ENCODE measurements at regions not wholly inside any gene's neighbourhood (a gene's known extent, or its start where the extent isn't known, plus 50 kb on each side); places are given as distances from the start of the nearest gene placed in this dataset.
"Not testable (repeated sequence)": the region's sequence is repeated elsewhere in the genome, so short reads cannot be mapped to it uniquely, and the experiment has no call there.

- TF ChIP-seq, protein P1, sequence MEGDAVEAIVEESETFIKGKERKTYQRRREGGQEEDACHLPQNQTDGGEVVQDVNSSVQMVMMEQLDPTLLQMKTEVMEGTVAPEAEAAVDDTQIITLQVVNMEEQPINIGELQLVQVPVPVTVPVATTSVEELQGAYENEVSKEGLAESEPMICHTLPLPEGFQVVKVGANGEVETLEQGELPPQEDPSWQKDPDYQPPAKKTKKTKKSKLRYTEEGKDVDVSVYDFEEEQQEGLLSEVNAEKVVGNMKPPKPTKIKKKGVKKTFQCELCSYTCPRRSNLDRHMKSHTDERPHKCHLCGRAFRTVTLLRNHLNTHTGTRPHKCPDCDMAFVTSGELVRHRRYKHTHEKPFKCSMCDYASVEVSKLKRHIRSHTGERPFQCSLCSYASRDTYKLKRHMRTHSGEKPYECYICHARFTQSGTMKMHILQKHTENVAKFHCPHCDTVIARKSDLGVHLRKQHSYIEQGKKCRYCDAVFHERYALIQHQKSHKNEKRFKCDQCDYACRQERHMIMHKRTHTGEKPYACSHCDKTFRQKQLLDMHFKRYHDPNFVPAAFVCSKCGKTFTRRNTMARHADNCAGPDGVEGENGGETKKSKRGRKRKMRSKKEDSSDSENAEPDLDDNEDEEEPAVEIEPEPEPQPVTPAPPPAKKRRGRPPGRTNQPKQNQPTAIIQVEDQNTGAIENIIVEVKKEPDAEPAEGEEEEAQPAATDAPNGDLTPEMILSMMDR (IDR thresholded peaks at IDR 0.05; ENCODE audit: low read depth, low read length, missing control alignments), result no peak
- DNase-seq (ENCODE audit: low read depth), result no peak
- H3K4me3 ChIP-seq (ENCODE audit: low read depth, low read length), result no peak overlapping the region
These were observed 378.1 kb downstream of the DAD1 start for GRCh38 chr14:22210906-22211305.

- no peak overlapping the region for H3K4me3 ChIP-seq (ENCODE audit: low read depth, low read length)
These were observed 379.0 kb downstream of the DAD1 start for GRCh38 chr14:22210026-22210425.

DNA sequence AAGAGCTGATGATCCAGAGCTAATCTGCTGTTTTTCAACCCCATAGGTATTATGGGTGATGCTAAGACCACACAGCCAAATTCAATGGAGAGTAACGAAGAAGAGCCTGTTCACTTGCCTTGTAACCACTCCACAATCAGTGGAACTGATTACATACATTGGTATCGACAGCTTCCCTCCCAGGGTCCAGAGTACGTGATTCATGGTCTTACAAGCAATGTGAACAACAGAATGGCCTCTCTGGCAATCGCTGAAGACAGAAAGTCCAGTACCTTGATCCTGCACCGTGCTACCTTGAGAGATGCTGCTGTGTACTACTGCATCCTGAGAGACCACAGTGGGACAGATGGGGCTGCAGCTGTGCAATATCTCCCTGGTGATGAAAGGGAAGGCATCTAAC lies 386.0 kb downstream of the DAD1 start:
- H3K4me3 ChIP-seq (ENCODE audit: low read depth, low read length), result no peak overlapping the region
- TF ChIP-seq, protein P1 (IDR thresholded peaks at IDR 0.05; ENCODE audit: low read depth, low read length, missing control alignments), result no peak

More at GRCh38 chr14:22210026-22210425, 379.0 kb downstream of the DAD1 start:
- TF ChIP-seq, protein P1 (IDR thresholded peaks at IDR 0.05; ENCODE audit: low read depth, low read length, missing control alignments), result no peak
- no peak for DNase-seq (ENCODE audit: low read depth)

DNA sequence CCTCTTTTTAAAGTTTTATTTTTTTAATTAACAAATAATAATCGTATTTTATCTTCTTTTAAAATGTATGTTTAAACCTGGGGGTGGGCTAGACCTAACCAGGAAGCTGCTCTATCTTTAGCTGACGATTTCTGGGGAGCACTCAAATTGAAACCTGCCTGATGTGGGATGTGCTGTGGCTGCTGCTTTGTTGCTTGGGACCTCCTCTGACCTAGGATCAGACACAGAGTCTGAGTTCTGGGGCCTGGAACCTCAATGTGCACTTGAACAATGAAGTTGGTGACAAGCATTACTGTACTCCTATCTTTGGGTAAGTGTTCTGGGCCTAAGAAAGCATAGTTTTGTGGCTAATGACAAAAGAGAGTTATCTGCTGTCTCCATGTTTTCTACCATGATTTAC lies 386.7 kb downstream of the DAD1 start:
- TF ChIP-seq, protein P1 (IDR thresholded peaks at IDR 0.05; ENCODE audit: low read depth, low read length, missing control alignments), result no peak
- no peak overlapping the region for H3K4me3 ChIP-seq (ENCODE audit: low read depth, low read length)
- DNase-seq (ENCODE audit: low read depth), result no peak

More for the DNA sequence above, 386.0 kb downstream of the DAD1 start:
- no peak for DNase-seq (ENCODE audit: low read depth)

DNA sequence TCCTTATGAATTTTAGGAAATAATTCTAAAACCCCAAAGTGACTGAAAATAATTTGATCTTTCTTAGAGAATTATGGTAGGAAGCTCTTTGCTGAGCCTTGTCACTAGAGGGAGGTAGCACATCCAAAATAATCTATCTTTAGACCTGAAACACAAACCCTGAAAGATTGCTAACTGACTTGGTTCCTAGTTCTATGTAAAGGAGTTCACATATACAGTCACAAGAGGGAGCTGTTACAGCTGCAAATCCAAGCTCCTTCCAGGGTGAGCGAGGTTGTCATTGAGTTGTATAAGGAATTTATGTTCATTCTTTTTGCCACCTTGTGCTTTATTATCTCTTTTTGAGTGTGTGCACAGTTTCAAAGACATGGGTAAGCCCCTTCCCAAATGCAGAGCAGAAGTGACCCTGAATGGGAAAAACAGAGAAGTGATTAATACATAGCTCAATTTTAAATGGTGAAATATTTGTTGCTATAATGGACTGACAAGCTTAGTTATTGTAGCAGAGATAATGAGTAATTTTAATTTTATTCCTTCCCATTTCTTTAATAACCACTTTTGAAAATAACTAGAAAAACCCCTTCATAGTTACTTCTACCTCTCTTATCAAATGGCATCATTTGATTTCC lies 387.9 kb downstream of the DAD1 start:
- peak; percentile 19 for DNase-seq (ENCODE audit: low read depth)
- no peak overlapping the region for H3K4me3 ChIP-seq (ENCODE audit: low read depth, low read length)
- TF ChIP-seq, protein P1 (IDR thresholded peaks at IDR 0.05; ENCODE audit: low read depth, low read length, missing control alignments), result peak; percentile 74

DNA sequence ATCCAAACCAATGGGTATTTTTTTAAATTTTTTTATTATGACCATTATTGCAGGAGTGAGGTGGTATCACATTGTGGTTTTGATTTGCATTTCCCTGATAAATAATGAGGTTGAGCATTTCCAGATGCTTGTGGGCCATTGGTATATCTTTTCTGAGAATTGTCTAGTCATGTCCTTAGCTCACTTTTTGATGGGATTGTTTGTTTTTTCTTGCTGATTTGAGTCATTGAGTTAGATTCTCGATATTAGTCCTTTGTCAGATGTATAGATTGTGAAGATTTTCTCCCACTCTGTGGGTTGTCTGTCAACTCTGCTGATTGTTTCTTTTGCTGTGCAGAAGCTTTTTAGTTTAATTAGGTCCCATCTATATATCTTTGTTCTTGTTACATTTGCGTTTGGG lies 388.9 kb downstream of the DAD1 start:
- not testable (repeated sequence) for H3K4me3 ChIP-seq (ENCODE audit: low read depth, low read length); DNase-seq (ENCODE audit: low read depth)

GRCh38 chr14:22194664-22195063 lies 394.4 kb downstream of the DAD1 start:
- DNase-seq (ENCODE audit: low read depth), result no peak
- TF ChIP-seq, protein P1 (IDR thresholded peaks at IDR 0.05; ENCODE audit: low read depth, low read length, missing control alignments), result no peak
- H3K4me3 ChIP-seq (ENCODE audit: low read depth, low read length), result no peak overlapping the region

Data from GM12864 (cell line).